Suprapubic skin (tissue), 4 donors: ENCODE measurements at regions not wholly inside any gene's neighbourhood (a gene's known extent, or its start where the extent isn't known, plus 50 kb on each side); places are given as distances from the start of the nearest gene placed in this dataset.

Source experiments
- DNase-seq, 2 donors: peaks; one replicate each; pipeline ENCODE4 v3.0.0-alpha.2; 2019; ENCODE audit warnings: low spot score in 2 of 2
- H3K27ac ChIP-seq: fragments of 200-600 bp; sonication (generic); one replicate; pipeline ENCODE4 v1.5.1; 2019
- H3K27me3 ChIP-seq: fragments of 200-600 bp; sonication (generic); one replicate; pipeline ENCODE4 v1.5.1; 2019
- H3K36me3 ChIP-seq: fragments of 200-600 bp; sonication (generic); one replicate; pipeline ENCODE4 v1.5.1; 2019
- H3K4me1 ChIP-seq: fragments of 200-600 bp; sonication (generic); one replicate; pipeline ENCODE4 v1.5.1; 2019
- H3K4me3 ChIP-seq: fragments of 200-600 bp; sonication (generic); one replicate; pipeline ENCODE4 v1.5.1; 2019; ENCODE audit warnings: mild to moderate bottlenecking
- H3K9me3 ChIP-seq: fragments of 200-600 bp; sonication (generic); one replicate; pipeline ENCODE4 v1.5.1; 2019
- CTCF ChIP-seq, 2 donors: fragments of 200-600 bp in 1 of 2; fragments of 450-650 bp in 1 of 2; sonication (generic) in 1 of 2; IDR thresholded peaks; one replicate each; pipeline ENCODE4 v1.5.1; 2016 to 2019; ENCODE audit warnings: antibody characterized with exemption in 2 of 2, mild to moderate bottlenecking in 1 of 2, moderate library complexity in 1 of 2
- EP300 ChIP-seq: sonication (generic); formaldehyde crosslinking; IDR thresholded peaks from one replicate; pipeline ENCODE4 v1.6.1; 2017; ENCODE audit warnings: antibody characterized with exemption
- POLR2A ChIP-seq, 2 donors: fragments of 450-650 bp; IDR thresholded peaks; one replicate each; pipeline ENCODE4 v1.6.1; 2017; ENCODE audit warnings: antibody characterized with exemption in 2 of 2, mild to moderate bottlenecking in 2 of 2, moderate library complexity in 2 of 2
- POLR2AphosphoS5 ChIP-seq, 3 donors: sonication (generic); formaldehyde crosslinking; IDR thresholded peaks; one replicate each; pipeline ENCODE4 v1.6.1; 2017; ENCODE audit warnings: antibody characterized with exemption in 3 of 3
- WGBS: methylation state at CpG from one replicate; pipeline ENCODE4 v1.1.5; 2018; 5-methylcytosine and 5-hydroxymethylcytosine counted together

- no peaks in the 10 kb centered on the region for H3K9me3 ChIP-seq
- no peak for DNase-seq
- TF ChIP-seq EP300: no peak
- no peak for TF ChIP-seq POLR2A (IDR thresholded peaks at IDR 0.05)
- TF ChIP-seq CTCF (IDR thresholded peaks at IDR 0.05): no peak
- TF ChIP-seq POLR2AphosphoS5 (IDR thresholded peaks at IDR 0.05): no peak
- no peaks in the 10 kb centered on the region for H3K27me3 ChIP-seq
- no peaks in the 10 kb centered on the region for H3K4me1 ChIP-seq
- 81% methylated on average over 7 of the region's 7 CpGs for WGBS
- H3K36me3 ChIP-seq: no peaks in the 10 kb centered on the region
- no peak overlapping the region for H3K4me3 ChIP-seq
- H3K27ac ChIP-seq: no peak overlapping the region
Measured at GRCh38 chr6:9936551-9936950, 478.3 kb downstream of the TFAP2A start.

- TF ChIP-seq EP300: no peak
- no peak for TF ChIP-seq CTCF (IDR thresholded peaks at IDR 0.05)
Measured at GRCh38 chr6:9933677-9934076, 481.2 kb downstream of the TFAP2A start.

GRCh38 chr6:9927275-9927674, 487.6 kb downstream of the TFAP2A start:
- 90% methylated on average over 1 of the region's 1 CpG for whole genome bisulfite sequencing
- Histone ChIP-seq H3K36me3 (no peaks in the 10 kb centered on the region), H3K4me3 (no peak overlapping the region), H3K27ac (no peak overlapping the region), H3K27me3 (no peaks in the 10 kb centered on the region), H3K9me3 (no peaks in the 10 kb centered on the region), H3K4me1 (no peaks in the 10 kb centered on the region)
- DNase-seq: no peak
- TF ChIP-seq POLR2A (IDR thresholded peaks at IDR 0.05) (no peak), EP300 (no peak), POLR2AphosphoS5 (IDR thresholded peaks at IDR 0.05) (no peak), CTCF (IDR thresholded peaks at IDR 0.05) (no peak)

More at GRCh38 chr6:9933677-9934076, 481.2 kb downstream of the TFAP2A start:
- Histone ChIP-seq H3K27me3 (no peaks in the 10 kb centered on the region), H3K4me3 (no peak overlapping the region), H3K9me3 (no peaks in the 10 kb centered on the region), H3K36me3 (no peaks in the 10 kb centered on the region), H3K4me1 (no peaks in the 10 kb centered on the region), H3K27ac (no peak overlapping the region)
- WGBS: 64% methylated on average over 2 of the region's 2 CpGs
- no peak for DNase-seq

GRCh38 chr6:9924971-9925370, 489.9 kb downstream of the TFAP2A start:
- H3K27ac ChIP-seq: no peak overlapping the region
- no peaks in the 10 kb centered on the region for H3K4me1 ChIP-seq
- 81% methylated on average over 7 of the region's 7 CpGs for WGBS
- DNase-seq: no peak
- no peaks in the 10 kb centered on the region for H3K36me3 ChIP-seq
- TF ChIP-seq CTCF (IDR thresholded peaks at IDR 0.05) (no peak), POLR2AphosphoS5 (IDR thresholded peaks at IDR 0.05) (no peak), POLR2A (IDR thresholded peaks at IDR 0.05) (no peak), EP300 (no peak)
- no peaks in the 10 kb centered on the region for H3K27me3 ChIP-seq
- no peaks in the 10 kb centered on the region for H3K9me3 ChIP-seq
- no peak overlapping the region for H3K4me3 ChIP-seq

GRCh38 chr6:9921366-9921765, 493.5 kb downstream of the TFAP2A start:
- Histone ChIP-seq H3K4me3 (no peak overlapping the region), H3K36me3 (no peaks in the 10 kb centered on the region), H3K27ac (no peak overlapping the region), H3K27me3 (no peaks in the 10 kb centered on the region), H3K4me1 (no peaks in the 10 kb centered on the region), H3K9me3 (no peaks in the 10 kb centered on the region)
- no peak for DNase-seq
- TF ChIP-seq POLR2AphosphoS5 (IDR thresholded peaks at IDR 0.05): no peak
- no peak for TF ChIP-seq CTCF (IDR thresholded peaks at IDR 0.05)
- no peak for TF ChIP-seq POLR2A (IDR thresholded peaks at IDR 0.05)
- no peak for TF ChIP-seq EP300
- 71% methylated on average over 3 of the region's 3 CpGs for WGBS
